Activated CD4-positive, alpha-beta T cell treated with anti-CD3 and anti-CD28 coated beads for 36 hours (primary cell): ENCODE measurements at regions not wholly inside any gene's neighbourhood (a gene's known extent, or its start where the extent isn't known, plus 50 kb on each side); places are given as distances from the start of the nearest gene placed in this dataset.
A peak's percentile ranks its signal among the peaks of the same experiment; 100 is the strongest.

Experiments used
- ATAC-seq: fragments of 200-7000 bp; cut with Tn5 transposase; one replicate; pipeline ENCODE4 v1.10.0; 2021; ENCODE audit warnings: mild to moderate bottlenecking, moderate library complexity
- CTCF ChIA-PET: fragments of 350-600 bp; sonication (Branson Sonifier 250); formaldehyde crosslinking; loops from one replicate; lab custom pipeline; 2021; ENCODE audit warnings: antibody characterized with exemption; lab: Charles Lee
- POLR2A ChIA-PET: fragments of 350-600 bp; sonication (Branson Sonifier 250); formaldehyde crosslinking; loops from one replicate; lab custom pipeline; 2021; ENCODE audit warnings: antibody characterized with exemption, inconsistent platforms; lab: Charles Lee
- DNase-seq: peaks from one replicate; pipeline ENCODE4 v3.0.0-alpha.2; 2020
- H3K27ac Mint-ChIP-seq: one replicate; pipeline ENCODE4 v1.8.0; 2021; ENCODE audit warnings: mixed read lengths
- H3K27me3 Mint-ChIP-seq: one replicate; pipeline ENCODE4 v1.8.0; 2021; ENCODE audit warnings: mixed read lengths
- H3K36me3 Mint-ChIP-seq: one replicate; pipeline ENCODE4 v1.8.0; 2021; ENCODE audit warnings: low read depth, mixed read lengths
- H3K4me1 Mint-ChIP-seq: one replicate; pipeline ENCODE4 v1.8.0; 2021; ENCODE audit warnings: mixed read lengths
- H3K4me3 Mint-ChIP-seq: one replicate; pipeline ENCODE4 v1.8.0; 2021; ENCODE audit warnings: mild to moderate bottlenecking, moderate library complexity, mixed read lengths
- H3K9me3 Mint-ChIP-seq: one replicate; pipeline ENCODE4 v1.8.0; 2021; ENCODE audit warnings: low read depth, mixed read lengths
- intact Hi-C, 2 experiments: fragments of 100-400 bp; cut with DNase I in 1 of 2; cut with micrococcal nuclease in 1 of 2; formaldehyde crosslinking; loops; one replicate each; pipeline versions ENCODE4 v1.14.2 to v1.15.1; 2022 to 2024; cut with DNase I, micrococcal nuclease

DNA sequence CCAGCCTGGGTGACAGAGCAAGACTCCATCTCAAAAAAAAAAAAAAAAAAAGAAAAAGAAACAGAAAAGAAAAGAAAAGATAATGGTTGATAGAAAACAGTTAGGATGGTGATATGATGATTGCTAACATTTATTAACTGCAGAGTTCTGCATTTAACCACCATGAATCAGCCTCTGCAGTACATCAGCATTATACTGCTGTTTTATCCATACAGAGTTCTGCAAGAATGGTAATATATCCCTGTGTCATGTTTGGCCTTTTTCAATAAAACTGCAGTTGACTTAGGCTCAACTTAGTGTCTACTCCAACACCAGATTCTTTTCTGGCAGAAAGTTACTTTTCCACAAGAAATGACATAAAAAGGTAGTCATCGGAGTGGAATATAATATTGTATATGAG, 62.6 kb downstream of the DUSP6 start:
- Mint-ChIP-seq H3K27me3 (no peaks in the 10 kb centered on the region), H3K4me3 (no peak overlapping the region), H3K9me3 (no peaks in the 10 kb centered on the region), H3K4me1 (peaks cover 4% of the 10 kb centered on the region), H3K36me3 (no peaks in the 10 kb centered on the region), H3K27ac (no peak overlapping the region)
- ChIA-PET POLR2A (no interaction called here), CTCF (no interaction called here)
- DNase-seq (no peak), ATAC-seq (no peak)
- intact Hi-C loops, result no loop called here

DNA sequence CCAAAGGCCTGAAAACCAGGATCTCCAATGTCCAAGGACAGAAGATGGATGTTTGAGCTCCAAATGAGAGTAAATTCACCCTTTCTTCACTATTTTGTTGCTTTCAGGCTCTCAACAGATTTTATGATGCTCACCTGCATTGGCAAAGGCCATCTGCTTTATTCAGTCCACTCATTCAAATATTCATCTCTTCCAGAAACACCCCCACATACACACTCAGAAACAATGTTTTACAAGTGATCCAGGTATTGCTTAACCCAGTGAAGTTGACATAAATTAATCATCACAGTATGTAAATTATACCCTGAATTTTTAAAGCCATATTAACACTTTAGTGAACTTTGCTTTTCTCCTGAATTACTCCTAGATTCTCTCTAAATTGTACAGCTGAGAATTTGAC, 63.3 kb downstream of the DUSP6 start:
- POLR2A ChIA-PET, result no interaction called here
- intact Hi-C loops, result no loop called here
- H3K27me3 Mint-ChIP-seq, result no peaks in the 10 kb centered on the region
- H3K4me3 Mint-ChIP-seq, result no peak overlapping the region
- H3K4me1 Mint-ChIP-seq, result peaks cover 4% of the 10 kb centered on the region
- no peaks in the 10 kb centered on the region for H3K9me3 Mint-ChIP-seq
- DNase-seq, result no peak
- ATAC-seq, result peak; percentile 53
- H3K36me3 Mint-ChIP-seq, result no peaks in the 10 kb centered on the region
- CTCF ChIA-PET, result interaction anchor here (0.7 kb wide), 1 partner anchor 9 kb away, joined by 3 read pairs; no protein-coding TSS in a partner anchor
- no peak overlapping the region for H3K27ac Mint-ChIP-seq

DNA sequence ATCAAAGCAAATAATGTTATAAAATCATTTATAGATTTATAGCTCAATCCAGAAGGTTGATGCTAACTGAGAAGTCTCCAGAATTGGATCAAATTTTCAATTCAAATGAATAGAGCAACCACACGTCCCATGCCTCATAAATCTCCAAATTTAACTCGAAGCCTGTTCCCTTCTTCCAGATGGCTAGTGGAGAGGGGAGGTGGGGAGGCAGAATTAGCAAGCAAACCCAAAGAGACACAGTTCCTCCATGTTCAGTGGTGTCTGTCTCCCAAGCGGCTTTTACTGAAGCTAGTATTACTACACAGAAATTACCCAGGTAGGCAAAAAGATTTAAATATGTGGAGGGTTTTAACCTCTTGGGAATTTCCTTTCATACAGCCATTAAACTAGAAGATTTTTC, 65.8 kb downstream of the DUSP6 start:
- CTCF ChIA-PET, result interaction anchor here (1.0 to 1.2 kb wide), 2 partner anchors 17 to 267 kb away, joined by 3 read pairs; no protein-coding TSS in a partner anchor
- no peak overlapping the region for H3K4me3 Mint-ChIP-seq
- H3K9me3 Mint-ChIP-seq, result no peaks in the 10 kb centered on the region
- H3K4me1 Mint-ChIP-seq, result peaks cover 18% of the 10 kb centered on the region
- POLR2A ChIA-PET, result no interaction called here
- no peak overlapping the region for H3K27ac Mint-ChIP-seq
- no peak for ATAC-seq
- DNase-seq, result no peak
- no peaks in the 10 kb centered on the region for H3K36me3 Mint-ChIP-seq
- no peaks in the 10 kb centered on the region for H3K27me3 Mint-ChIP-seq
- intact Hi-C loops, result no loop called here

DNA sequence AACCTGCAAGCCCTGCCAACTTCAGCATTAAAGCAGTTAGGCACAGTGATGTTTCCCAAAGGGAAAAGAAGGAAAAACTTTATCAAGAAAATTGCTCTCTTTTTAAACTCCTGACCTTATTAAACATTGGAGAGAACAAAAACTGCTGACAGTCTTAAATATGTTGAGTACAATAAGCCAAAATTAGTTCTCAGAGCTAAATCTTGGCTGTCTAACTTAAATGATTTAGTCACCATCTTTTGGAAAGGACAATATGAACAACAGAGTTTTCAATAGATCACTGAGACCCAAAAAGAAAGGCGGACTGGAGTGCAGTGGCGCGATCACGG, 70.8 kb downstream of the DUSP6 start:
- H3K4me1 Mint-ChIP-seq, result peaks cover 33% of the 10 kb centered on the region
- ChIA-PET POLR2A (no interaction called here), CTCF (interaction anchor here (1.2 to 2.1 kb wide), 4 partner anchors 12 to 100 kb away, joined by 3 to 6 read pairs (median 3); no protein-coding TSS in a partner anchor)
- no peaks in the 10 kb centered on the region for H3K27me3 Mint-ChIP-seq
- H3K9me3 Mint-ChIP-seq, result peaks cover 5% of the 10 kb centered on the region
- peak overlapping the region; percentile 88 for H3K27ac Mint-ChIP-seq
- H3K4me3 Mint-ChIP-seq, result no peak overlapping the region
- H3K36me3 Mint-ChIP-seq, result peaks cover 2% of the 10 kb centered on the region
- DNase-seq, result no peak
- intact Hi-C loops, result no loop called here
- ATAC-seq, result no peak

DNA sequence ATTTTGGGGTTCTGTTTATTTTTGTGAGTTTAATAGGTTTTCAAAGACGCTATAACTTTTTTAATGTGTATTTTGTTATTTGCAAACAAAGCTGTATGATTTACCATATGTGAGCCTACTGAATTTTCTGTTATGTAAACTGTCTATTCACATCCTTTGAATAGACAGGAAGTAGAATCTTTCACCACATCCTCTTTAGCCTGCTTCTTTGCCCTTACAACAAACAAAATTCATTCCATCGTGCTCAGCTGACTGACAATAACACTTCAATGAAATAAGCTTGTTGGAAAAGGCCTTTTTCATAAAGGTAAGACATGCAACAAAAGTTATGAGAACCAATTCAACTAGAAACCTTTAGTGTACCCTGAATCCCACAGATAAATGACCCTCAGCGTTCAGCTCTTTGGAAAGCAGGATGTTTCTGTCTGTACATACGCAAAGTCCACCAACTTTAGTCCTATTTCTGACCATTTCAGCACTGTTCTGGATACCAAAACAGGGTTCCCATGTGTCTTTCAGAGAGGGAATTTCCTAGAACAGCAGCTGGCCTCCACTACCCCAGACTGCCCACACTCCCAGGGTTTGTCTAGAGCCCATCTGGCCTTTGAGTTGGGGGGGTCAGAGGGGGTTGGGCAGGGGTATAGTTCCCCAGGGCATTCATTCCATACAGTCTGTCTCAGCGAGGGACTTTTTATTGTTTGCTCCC, 71.3 kb downstream of the DUSP6 start:
- intact Hi-C loops, result no loop called here
- no peaks in the 10 kb centered on the region for H3K27me3 Mint-ChIP-seq
- POLR2A ChIA-PET, result no interaction called here
- CTCF ChIA-PET, result interaction anchor here (0.6 to 2.1 kb wide), 5 partner anchors 11 to 128 kb away, joined by 3 to 6 read pairs (median 3); no protein-coding TSS in a partner anchor
- peaks cover 33% of the 10 kb centered on the region for H3K4me1 Mint-ChIP-seq
- DNase-seq, result no peak
- peaks cover 5% of the 10 kb centered on the region for H3K9me3 Mint-ChIP-seq
- ATAC-seq, result peak; percentile 55
- peaks cover 2% of the 10 kb centered on the region for H3K36me3 Mint-ChIP-seq
- H3K27ac Mint-ChIP-seq, result peak overlapping the region; percentile 88
- no peak overlapping the region for H3K4me3 Mint-ChIP-seq

DNA sequence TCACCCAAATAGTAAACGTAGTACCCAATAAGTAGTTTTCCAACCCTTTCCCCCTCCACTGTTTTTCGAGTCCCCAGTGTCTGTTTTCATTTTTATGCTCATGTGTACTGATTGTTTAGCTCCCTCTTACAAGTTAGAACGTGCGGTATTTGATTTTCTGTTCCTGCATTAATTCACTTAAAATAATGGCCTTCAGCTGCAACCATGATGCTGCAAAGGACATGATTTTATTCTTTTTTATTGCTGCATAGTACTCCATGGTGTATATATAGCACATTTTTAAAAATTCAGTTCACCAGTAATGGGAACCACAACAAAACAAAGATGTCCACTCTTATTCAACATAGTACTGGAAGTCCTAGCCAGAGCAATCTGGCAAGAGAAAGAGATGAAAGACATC, 72.8 kb downstream of the DUSP6 start:
- intact Hi-C loops, result no loop called here
- no peaks in the 10 kb centered on the region for H3K27me3 Mint-ChIP-seq
- H3K9me3 Mint-ChIP-seq, result peaks cover 5% of the 10 kb centered on the region
- ATAC-seq, result no peak
- peaks cover 2% of the 10 kb centered on the region for H3K36me3 Mint-ChIP-seq
- CTCF ChIA-PET, result interaction anchor here (0.6 to 0.7 kb wide), 2 partner anchors 10 to 42 kb away, joined by 3 read pairs; no protein-coding TSS in a partner anchor
- H3K27ac Mint-ChIP-seq, result no peak overlapping the region
- no peak for DNase-seq
- peaks cover 33% of the 10 kb centered on the region for H3K4me1 Mint-ChIP-seq
- POLR2A ChIA-PET, result no interaction called here
- no peak overlapping the region for H3K4me3 Mint-ChIP-seq

DNA sequence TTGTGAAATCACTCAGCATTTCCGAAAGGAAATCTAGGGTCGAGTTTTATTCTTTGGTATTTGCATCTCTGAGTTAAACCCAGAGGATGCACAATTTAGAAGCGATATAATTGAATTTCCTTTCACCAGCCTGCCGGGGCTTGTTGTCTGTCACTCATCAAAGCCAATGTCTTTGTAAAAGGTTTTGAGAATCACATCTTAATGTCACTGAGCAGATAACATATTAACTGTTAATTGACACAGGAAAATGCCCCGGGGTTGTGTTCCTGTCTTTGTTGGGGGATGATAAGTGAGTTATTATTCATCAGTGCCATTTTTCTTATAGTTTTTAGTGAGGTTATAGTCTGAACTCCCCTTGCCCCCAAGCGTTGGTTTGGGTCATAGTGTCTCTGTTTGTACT, 73.4 kb downstream of the DUSP6 start:
- H3K9me3 Mint-ChIP-seq, result peaks cover 5% of the 10 kb centered on the region
- ChIA-PET CTCF (interaction anchor here (0.6 to 0.7 kb wide), 2 partner anchors 9 to 42 kb away, joined by 3 read pairs; no protein-coding TSS in a partner anchor), POLR2A (no interaction called here)
- no peak overlapping the region for H3K27ac Mint-ChIP-seq
- H3K4me1 Mint-ChIP-seq, result peaks cover 33% of the 10 kb centered on the region
- no peaks in the 10 kb centered on the region for H3K27me3 Mint-ChIP-seq
- DNase-seq, result no peak
- intact Hi-C loops, result no loop called here
- ATAC-seq, result no peak
- no peak overlapping the region for H3K4me3 Mint-ChIP-seq
- H3K36me3 Mint-ChIP-seq, result peaks cover 2% of the 10 kb centered on the region

DNA sequence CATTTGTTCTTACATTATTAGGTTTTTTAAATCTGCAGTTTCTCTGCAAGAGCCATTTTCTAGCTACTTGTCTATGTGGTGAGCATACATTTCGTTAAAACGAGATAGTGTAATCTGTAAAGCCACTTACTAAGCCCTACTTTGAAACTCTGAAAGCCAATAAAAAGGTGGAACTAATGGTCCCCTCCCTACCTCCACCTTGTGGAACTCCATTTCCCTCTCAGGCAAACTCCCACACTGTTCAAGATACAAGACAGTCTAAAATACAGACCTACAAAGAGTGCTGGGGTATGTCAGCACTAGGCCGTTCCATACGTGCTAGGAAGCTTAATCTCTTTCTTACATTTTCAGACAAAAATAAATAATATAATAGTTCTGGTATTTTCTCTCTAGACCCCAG, 74.1 kb downstream of the DUSP6 start:
- intact Hi-C loops, result no loop called here
- peaks cover 5% of the 10 kb centered on the region for H3K9me3 Mint-ChIP-seq
- no peak for ATAC-seq
- no peak overlapping the region for H3K4me3 Mint-ChIP-seq
- DNase-seq, result no peak
- H3K36me3 Mint-ChIP-seq, result peaks cover 2% of the 10 kb centered on the region
- ChIA-PET CTCF (no interaction called here), POLR2A (no interaction called here)
- peaks cover 37% of the 10 kb centered on the region for H3K4me1 Mint-ChIP-seq
- no peak overlapping the region for H3K27ac Mint-ChIP-seq
- no peaks in the 10 kb centered on the region for H3K27me3 Mint-ChIP-seq

DNA sequence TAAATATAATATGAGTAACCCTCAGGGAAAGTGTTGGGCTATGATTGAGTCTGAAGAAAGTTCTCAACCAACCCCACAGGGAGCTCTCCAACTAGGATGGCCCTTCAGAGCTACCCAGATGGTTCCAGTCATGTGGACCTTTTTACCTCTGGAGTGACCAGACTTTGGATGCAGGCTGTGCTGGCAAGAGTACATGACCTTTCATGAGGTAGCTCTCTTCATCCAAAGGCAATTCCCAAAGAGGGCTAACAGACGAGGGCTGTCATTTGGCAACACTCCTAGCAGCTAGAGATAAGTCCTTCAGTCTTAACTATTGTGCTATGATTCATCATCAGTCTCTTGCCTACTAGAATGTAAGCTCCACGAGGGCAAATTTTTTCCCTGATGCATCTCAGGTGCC, 75.4 kb downstream of the DUSP6 start:
- CTCF ChIA-PET, result interaction anchor here (0.7 to 0.9 kb wide), 2 partner anchors 16 to 124 kb away, joined by 3 to 4 read pairs; no protein-coding TSS in a partner anchor
- DNase-seq (no peak), ATAC-seq (no peak)
- Mint-ChIP-seq H3K36me3 (peaks cover 2% of the 10 kb centered on the region), H3K27me3 (no peaks in the 10 kb centered on the region), H3K4me3 (no peak overlapping the region), H3K4me1 (peaks cover 30% of the 10 kb centered on the region), H3K9me3 (peaks cover 6% of the 10 kb centered on the region), H3K27ac (no peak overlapping the region)
- POLR2A ChIA-PET, result no interaction called here
- intact Hi-C loops, result no loop called here

DNA sequence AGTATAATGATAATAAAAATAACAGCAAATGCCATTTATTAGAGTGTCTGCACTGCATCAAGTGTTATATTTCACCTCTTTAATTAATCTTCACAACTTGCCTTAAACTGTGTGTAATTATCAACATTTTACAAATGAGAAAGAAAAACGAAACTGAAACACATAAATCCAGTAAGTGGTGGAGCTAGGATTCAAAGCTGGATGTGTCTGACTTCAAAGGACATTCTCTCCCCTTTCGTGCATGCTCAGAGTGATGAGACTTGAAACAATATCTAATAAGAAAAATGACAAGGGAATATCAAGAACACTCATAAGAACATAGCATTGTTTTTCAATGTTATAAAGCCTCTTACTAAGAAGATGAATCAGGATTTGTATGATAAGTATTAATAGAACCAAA, 78.8 kb downstream of the DUSP6 start:
- peaks cover 6% of the 10 kb centered on the region for H3K9me3 Mint-ChIP-seq
- CTCF ChIA-PET, result no interaction called here
- intact Hi-C loops, result no loop called here
- no peak for DNase-seq
- H3K4me1 Mint-ChIP-seq, result peaks cover 9% of the 10 kb centered on the region
- no peak overlapping the region for H3K4me3 Mint-ChIP-seq
- H3K36me3 Mint-ChIP-seq, result no peaks in the 10 kb centered on the region
- H3K27ac Mint-ChIP-seq, result no peak overlapping the region
- no peaks in the 10 kb centered on the region for H3K27me3 Mint-ChIP-seq
- ATAC-seq, result peak; percentile 23
- POLR2A ChIA-PET, result no interaction called here

DNA sequence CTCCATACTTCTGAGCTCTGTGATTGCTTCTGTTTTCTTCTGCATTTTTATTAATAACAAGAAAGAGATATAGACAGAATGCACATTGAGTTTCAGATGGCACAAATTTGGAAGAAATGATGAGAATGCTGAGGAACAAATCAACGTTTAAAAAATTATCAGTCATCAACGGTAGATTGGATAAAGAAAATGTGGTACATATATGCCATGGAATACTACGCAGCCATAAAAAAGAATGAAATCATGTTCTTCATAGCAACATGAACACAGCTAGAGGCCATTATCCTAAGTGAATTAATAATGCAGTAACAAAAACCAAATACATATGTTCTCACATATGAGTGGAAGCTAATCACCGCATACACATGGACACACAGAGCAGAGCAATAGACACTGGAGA, 81.8 kb downstream of the DUSP6 start:
- Mint-ChIP-seq H3K4me1 (peaks cover 13% of the 10 kb centered on the region), H3K36me3 (no peaks in the 10 kb centered on the region), H3K4me3 (no peak overlapping the region), H3K27me3 (no peaks in the 10 kb centered on the region), H3K9me3 (peaks cover 6% of the 10 kb centered on the region), H3K27ac (no peak overlapping the region)
- ATAC-seq (no peak), DNase-seq (no peak)
- intact Hi-C loops, result no loop called here
- POLR2A ChIA-PET, result no interaction called here
- CTCF ChIA-PET, result interaction anchor here (0.8 to 1.4 kb wide), 3 partner anchors 9 to 31 kb away, joined by 3 to 6 read pairs (median 4); no protein-coding TSS in a partner anchor

DNA sequence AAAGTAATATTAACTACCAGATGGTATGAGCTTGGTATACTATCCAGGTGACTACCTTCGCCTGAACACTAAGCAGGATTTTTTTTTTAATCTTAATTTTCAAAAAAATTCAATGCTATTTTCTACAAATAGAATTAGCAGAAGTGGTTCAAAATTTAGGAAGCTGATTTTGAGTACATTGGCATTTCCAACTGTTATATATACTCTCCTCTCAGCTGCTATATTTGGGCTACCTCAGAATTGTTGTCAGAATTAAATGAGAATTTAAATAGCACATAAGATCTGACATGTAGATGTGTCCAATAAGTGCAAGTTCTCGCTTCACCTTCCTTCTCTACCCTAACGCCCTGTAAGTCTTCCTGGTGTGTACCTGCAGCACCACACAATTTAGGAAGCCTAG, 83.1 kb downstream of the DUSP6 start:
- DNase-seq, result no peak
- Mint-ChIP-seq H3K9me3 (peaks cover 6% of the 10 kb centered on the region), H3K4me3 (no peak overlapping the region), H3K27me3 (no peaks in the 10 kb centered on the region), H3K27ac (no peak overlapping the region), H3K4me1 (peaks cover 14% of the 10 kb centered on the region), H3K36me3 (no peaks in the 10 kb centered on the region)
- ChIA-PET POLR2A (no interaction called here), CTCF (interaction anchor here (0.7 to 1.4 kb wide), 3 partner anchors 10 to 17 kb away, joined by 3 to 6 read pairs (median 3); no protein-coding TSS in a partner anchor)
- ATAC-seq, result no peak
- intact Hi-C loops, result no loop called here
